ENCODE measurements at regions not wholly inside any gene's neighbourhood (a gene's known extent, or its start where the extent isn't known, plus 50 kb on each side); places are given as distances from the start of the nearest gene placed in this dataset.

- H2AK5ac ChIP-seq (ENCODE audit: low read depth, low read length) = no peak overlapping the region
- no peaks in the 10 kb centered on the region for H4K20me1 ChIP-seq (replicated peaks in 1 of 2; ENCODE audit: control insufficient read depth in 1 of 2, insufficient read depth in 2 of 2, low read length in 2 of 2)
- no peak overlapping the region for H2BK15ac ChIP-seq (ENCODE audit: low read length)
- no peak overlapping the region for H2BK5ac ChIP-seq (ENCODE audit: low read depth, low read length)
- H2BK20ac ChIP-seq (ENCODE audit: low read length) = no peak overlapping the region
- no peaks in the 10 kb centered on the region for H3K79me1 ChIP-seq (ENCODE audit: low read depth, low read length)
- WGBS, 2 experiments (ENCODE audit: extremely low coverage in 1 of 2, insufficient coverage in 1 of 2, insufficient read length in 1 of 2, insufficient replicate concordance in 2 of 2, low coverage in 1 of 2, low lambda C conversion rate in 2 of 2, missing lambda C conversion rate in 1 of 2) = 86% methylated on average over 2 of the region's 2 CpGs; no CpG with 5 or more reads in 1 of the 2 experiments
- H3K27me3 ChIP-seq (replicated peaks in 1 of 4; ENCODE audit: control insufficient read depth in 3 of 4, extremely low read depth in 1 of 4, insufficient read depth in 3 of 4, low read length in 3 of 4) = no peaks in the 10 kb centered on the region
- no peaks in the 10 kb centered on the region for H3K79me2 ChIP-seq (ENCODE audit: control insufficient read depth in 1 of 2, insufficient read depth in 2 of 2, low read length in 2 of 2)
- no peaks in the 10 kb centered on the region for H3K23me2 ChIP-seq (ENCODE audit: low read depth, low read length)
- ChIA-PET CTCF (ENCODE audit: partially characterized antibody) (no interaction called here), POLR2A (ENCODE audit: partially characterized antibody) (no interaction called here)
- H3K23ac ChIP-seq (ENCODE audit: insufficient read length) = no peak overlapping the region
- no peak overlapping the region for H4K8ac ChIP-seq (ENCODE audit: extremely low read depth, insufficient read depth, low read length)
- FAIRE-seq (no peak), DNase-seq (ENCODE audit: low read depth in 1 of 2, low spot score in 2 of 2) (no peak)
- H3K18ac ChIP-seq (ENCODE audit: extremely low read depth, low read length) = no peak overlapping the region
- H3K27ac ChIP-seq (ENCODE audit: low read depth, low read length) = no peak overlapping the region
- H3K4me3 ChIP-seq (ENCODE audit: extremely low read depth in 1 of 4, insufficient read depth in 2 of 4, low read depth in 3 of 4, low read length in 4 of 4) = no peak overlapping the region
- H2BK12ac ChIP-seq (ENCODE audit: low read depth, low read length) = no peak overlapping the region
- no peak overlapping the region for H4K91ac ChIP-seq (replicated peaks; ENCODE audit: insufficient read length, low read length)
- no peak overlapping the region for H3K4me2 ChIP-seq (ENCODE audit: insufficient read depth in 1 of 2, low read depth in 2 of 2, low read length in 2 of 2)
- no peak overlapping the region for H2BK120ac ChIP-seq (replicated peaks; ENCODE audit: low read depth, low read length)
- no peak overlapping the region for H3K56ac ChIP-seq (replicated peaks; ENCODE audit: insufficient read length, low read depth, low read length)
- H3K14ac ChIP-seq (ENCODE audit: insufficient read length) = no peak overlapping the region
- no peak overlapping the region for H3K4ac ChIP-seq (replicated peaks; ENCODE audit: insufficient read length, low read depth, low read length)
- no peaks in the 10 kb centered on the region; a peak in 1 of 7 replicates for H3K4me1 ChIP-seq (replicated peaks in 1 of 4; ENCODE audit: control insufficient read depth in 3 of 4, insufficient read depth in 4 of 4, low read length in 3 of 4)
- H3K9ac ChIP-seq (replicated peaks in 1 of 4; ENCODE audit: extremely low read depth in 1 of 4, low read depth in 3 of 4, low read length in 3 of 4) = no peak overlapping the region
- no peaks in the 10 kb centered on the region; a peak in 1 of 8 replicates for H3K36me3 ChIP-seq (ENCODE audit: control insufficient read depth in 2 of 4, insufficient read depth in 4 of 4, low read length in 3 of 4)
- peaks cover 3 to 4% of the 10 kb centered on the region in 2 experiments; a peak in 3 of 4 replicates for H3K9me3 ChIP-seq (ENCODE audit: insufficient read depth in 2 of 2, low read depth in 1 of 2, low read length in 1 of 2)
- no peak overlapping the region for H4K5ac ChIP-seq (ENCODE audit: insufficient read length, low read depth, low read length)
- H2AFZ ChIP-seq (ENCODE audit: low read length) = no peak overlapping the region; the same call in 1 of the 2 replicates
- TF ChIP-seq CBX5 (IDR thresholded peaks at IDR 0.05; ENCODE audit: low read depth, low read length) = no peak
- TF ChIP-seq SAP30 (IDR thresholded peaks at IDR 0.05; ENCODE audit: insufficient read depth, insufficient replicate concordance, low read length) = no peak
- no peak for TF ChIP-seq ZNF274 (IDR thresholded peaks at IDR 0.05; ENCODE audit: borderline replicate concordance, extremely low read depth, low read length)
- no peak for TF ChIP-seq TCF12 (IDR thresholded peaks at IDR 0.05; ENCODE audit: low read depth, low read length)
- no peak for TF ChIP-seq PHF8 (conservative IDR thresholded peaks at IDR 0.05; ENCODE audit: low read depth, low read length)
- no peak for TF ChIP-seq CBX8 (IDR thresholded peaks at IDR 0.05; ENCODE audit: borderline replicate concordance, low read depth, low read length)
- TF ChIP-seq POLR2AphosphoS5 (IDR thresholded peaks at IDR 0.05; ENCODE audit: low read depth, low read length) = no peak
- TF ChIP-seq ASH2L (IDR thresholded peaks at IDR 0.05; ENCODE audit: low read length) = no peak
- TF ChIP-seq EZH2 (IDR thresholded peaks at IDR 0.05; ENCODE audit: low read depth, low read length, severe bottlenecking) = no peak
- no peak for TF ChIP-seq SP1 (IDR thresholded peaks at IDR 0.05; ENCODE audit: low read depth, low read length)
- no peak for TF ChIP-seq TAF7 (optimal IDR thresholded peaks at IDR 0.05; ENCODE audit: borderline replicate concordance, low read depth, low read length)
- no peak for TF ChIP-seq SUZ12 (IDR thresholded peaks at IDR 0.05; ENCODE audit: low read length)
- TF ChIP-seq BACH1 (IDR thresholded peaks at IDR 0.05; ENCODE audit: low read length) = no peak
- TF ChIP-seq CTBP2 (IDR thresholded peaks at IDR 0.05; ENCODE audit: borderline replicate concordance, insufficient read depth, insufficient read length, low read length) = no peak
Measured at GRCh38 chr4:124955476-124955875, 242.9 kb upstream of the ANKRD50 start.

Data from H1 (cell line).